Urothelium cell line (cell line): ENCODE measurements at regions not wholly inside any gene's neighbourhood (a gene's known extent, or its start where the extent isn't known, plus 50 kb on each side); places are given as distances from the start of the nearest gene placed in this dataset.
"Not testable (repeated sequence)": the region's sequence is repeated elsewhere in the genome, so short reads cannot be mapped to it uniquely, and the experiment has no call there.

Experiments used
- DNase-seq: peaks from one replicate; pipeline ENCODE4 v3.0.0; 2011; ENCODE audit warnings: low spot score, mixed read lengths
- FAIRE-seq: peaks from 2 replicates; lab custom pipeline; 2011; peaks lifted over from hg19 to GRCh38; lab: Jason Lieb, UNC

GRCh38 chr2:153532140-153532539 lies 53.6 kb upstream of the RPRM start:
- FAIRE-seq: no peak
- no peak for DNase-seq

- DNase-seq, FAIRE-seq: not testable (repeated sequence)
Observed at GRCh38 chr2:153533803-153534202, 55.2 kb upstream of the RPRM start.

- not testable (repeated sequence) for FAIRE-seq, DNase-seq
Observed at GRCh38 chr2:153534590-153534989, 56.0 kb upstream of the RPRM start.

GRCh38 chr2:153536115-153536514 lies 57.6 kb upstream of the RPRM start:
- FAIRE-seq (no peak), DNase-seq (no peak)

GRCh38 chr2:153538102-153538501 lies 59.5 kb upstream of the RPRM start:
- DNase-seq, FAIRE-seq: not testable (repeated sequence)

GRCh38 chr2:153543635-153544071 lies 65.1 kb upstream of the RPRM start:
- DNase-seq (no peak), FAIRE-seq (no peak)

GRCh38 chr2:153546358-153546757 lies 67.8 kb upstream of the RPRM start:
- DNase-seq (no peak), FAIRE-seq (no peak)

- no peak for FAIRE-seq
Observed at GRCh38 chr2:153548536-153548935, 70.0 kb upstream of the RPRM start.

GRCh38 chr2:153551698-153552097 lies 73.1 kb upstream of the RPRM start:
- no peak for FAIRE-seq
- DNase-seq: no peak

More at GRCh38 chr2:153548536-153548935, 70.0 kb upstream of the RPRM start:
- no peak for DNase-seq

GRCh38 chr2:153557211-153557610 lies 78.6 kb upstream of the RPRM start:
- no peak for FAIRE-seq
- no peak for DNase-seq

GRCh38 chr2:153557714-153558113 lies 79.2 kb upstream of the RPRM start:
- DNase-seq (no peak), FAIRE-seq (no peak)

- FAIRE-seq (no peak), DNase-seq (no peak)
Observed at GRCh38 chr2:153558247-153558646, 79.7 kb upstream of the RPRM start.

- FAIRE-seq (no peak), DNase-seq (no peak)
Observed at GRCh38 chr2:153567367-153567766, 88.8 kb upstream of the RPRM start.

- no peak for FAIRE-seq
- DNase-seq: no peak
Observed at GRCh38 chr2:153568105-153568504, 89.5 kb upstream of the RPRM start.

GRCh38 chr2:153575171-153575853 lies 96.8 kb upstream of the RPRM start:
- DNase-seq (no peak), FAIRE-seq (no peak)

- FAIRE-seq (no peak), DNase-seq (no peak)
Observed at GRCh38 chr2:153584244-153584643, 105.7 kb upstream of the RPRM start.

- FAIRE-seq (no peak), DNase-seq (no peak)
Observed at GRCh38 chr2:153588408-153588807, 109.8 kb upstream of the RPRM start.

- FAIRE-seq (no peak), DNase-seq (no peak)
Observed at GRCh38 chr2:153589586-153589985, 111.0 kb upstream of the RPRM start.

- not testable (repeated sequence) for FAIRE-seq, DNase-seq
Observed at GRCh38 chr2:153593086-153593485, 114.5 kb upstream of the RPRM start.

GRCh38 chr2:153595939-153596338 lies 117.4 kb upstream of the RPRM start:
- DNase-seq (no peak), FAIRE-seq (no peak)

GRCh38 chr2:153601812-153602211 lies 123.2 kb upstream of the RPRM start:
- DNase-seq: no peak
- no peak for FAIRE-seq

GRCh38 chr2:153604133-153604532 lies 125.6 kb upstream of the RPRM start:
- no peak for FAIRE-seq
- no peak for DNase-seq

GRCh38 chr2:153606623-153607022 lies 128.1 kb upstream of the RPRM start:
- FAIRE-seq: no peak
- DNase-seq: no peak
